Suppressor macrophage (primary cell): ENCODE measurements at regions not wholly inside any gene's neighbourhood (a gene's known extent, or its start where the extent isn't known, plus 50 kb on each side); places are given as distances from the start of the nearest gene placed in this dataset.

Source experiments
- DNase-seq, 4 experiments: peaks; one replicate each; pipeline ENCODE4 v3.0.0-alpha.2; 2020 to 2022

DNA sequence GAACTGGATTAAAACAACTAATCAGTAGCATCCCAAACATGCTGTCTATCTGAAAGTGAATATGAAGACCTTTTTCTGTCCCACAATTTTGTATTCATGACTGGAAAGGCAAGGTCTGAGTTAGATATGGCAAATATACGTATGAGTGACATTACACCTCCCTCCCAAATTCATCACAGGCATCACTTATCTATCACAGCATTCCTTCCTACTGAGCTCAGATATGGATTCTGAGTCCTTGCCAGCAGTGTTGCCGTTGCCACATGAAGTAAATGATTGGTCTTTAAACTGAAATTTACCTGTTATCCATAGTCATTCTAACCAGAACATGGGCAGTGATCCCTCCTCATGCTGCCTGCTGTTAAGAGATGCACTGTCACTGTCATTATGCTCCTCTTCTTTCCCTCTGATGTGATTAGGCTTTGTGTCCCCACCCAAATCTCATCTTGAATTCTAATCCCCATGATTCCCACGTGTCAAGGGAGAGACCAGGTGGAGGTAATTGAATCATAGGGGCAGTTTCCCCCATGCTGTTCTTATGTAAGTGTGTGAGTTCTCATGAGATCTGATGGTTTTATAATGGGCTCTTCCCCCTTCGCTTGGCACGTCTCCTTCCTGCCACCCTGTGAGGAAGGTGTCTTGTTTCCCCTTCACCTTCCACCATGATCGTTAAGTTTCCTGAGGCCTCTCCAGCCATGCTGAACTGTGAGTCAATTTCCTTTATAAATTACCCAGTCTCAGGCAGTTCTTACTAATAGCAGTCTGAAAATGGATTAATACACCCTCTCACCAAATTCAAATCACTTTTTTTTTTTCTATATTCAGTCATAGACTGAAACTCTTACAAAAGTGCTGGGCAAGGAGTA lies 288.4 kb downstream of the NUAK1 start:
- DNase-seq, result no peak

DNA sequence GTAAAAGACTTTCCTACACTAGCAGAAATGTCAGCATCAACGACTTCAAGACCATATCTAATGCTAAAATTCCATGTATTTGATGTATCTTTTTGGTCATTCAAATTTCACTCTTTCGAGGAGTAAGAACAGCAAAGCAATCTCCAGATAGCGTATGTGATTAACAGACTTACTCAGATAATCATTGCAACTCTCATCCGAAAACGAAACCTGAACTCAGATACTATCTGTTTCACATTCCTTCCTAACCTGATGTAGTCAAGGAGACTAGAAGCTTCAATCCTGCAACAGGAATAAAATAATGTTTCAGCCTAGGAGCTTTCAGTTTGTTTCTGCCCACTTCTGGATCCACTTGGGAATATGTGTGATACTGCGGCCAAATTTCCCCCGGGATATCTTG lies 286.3 kb downstream of the NUAK1 start:
- no peak for DNase-seq

DNA sequence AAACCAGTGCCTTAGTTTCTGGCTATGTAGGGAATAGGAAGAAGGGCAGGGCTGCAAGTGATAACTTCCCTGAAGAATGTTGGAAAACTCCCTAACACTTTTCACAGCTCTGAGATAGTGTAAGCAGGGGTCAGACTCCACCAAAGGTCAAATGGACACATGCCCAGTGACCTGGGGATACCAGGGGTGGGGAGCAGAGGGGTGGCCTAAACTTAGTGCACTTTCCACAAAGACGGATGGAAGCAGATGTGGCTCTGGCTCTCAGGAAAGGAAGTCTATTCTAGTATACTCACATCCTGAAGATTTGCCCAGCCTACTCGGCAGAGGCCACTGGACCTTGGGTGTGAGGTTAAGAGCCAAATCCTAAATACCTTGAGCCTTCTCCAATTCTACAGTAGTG lies 285.8 kb downstream of the NUAK1 start:
- no peak for DNase-seq

DNA sequence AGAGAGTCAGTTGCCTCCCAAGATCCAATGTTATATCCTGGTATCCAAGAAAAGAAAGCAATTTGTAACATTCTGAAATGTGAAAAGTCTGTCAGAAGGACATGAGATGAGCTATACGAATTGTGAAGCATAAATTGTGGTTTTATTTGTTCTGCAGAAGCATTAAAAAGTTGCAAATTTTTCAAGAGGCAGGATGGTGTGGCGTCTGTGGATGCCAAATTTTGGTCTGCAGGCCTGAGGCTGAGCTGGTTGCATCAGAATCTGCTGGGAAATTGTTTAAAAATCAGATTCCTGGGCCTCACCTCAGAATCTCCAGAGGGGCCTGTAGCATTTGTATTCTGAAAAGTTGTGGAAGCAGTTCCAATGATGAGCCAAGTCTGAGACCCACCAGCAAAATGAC lies 284.7 kb downstream of the NUAK1 start:
- DNase-seq, result no peak

DNA sequence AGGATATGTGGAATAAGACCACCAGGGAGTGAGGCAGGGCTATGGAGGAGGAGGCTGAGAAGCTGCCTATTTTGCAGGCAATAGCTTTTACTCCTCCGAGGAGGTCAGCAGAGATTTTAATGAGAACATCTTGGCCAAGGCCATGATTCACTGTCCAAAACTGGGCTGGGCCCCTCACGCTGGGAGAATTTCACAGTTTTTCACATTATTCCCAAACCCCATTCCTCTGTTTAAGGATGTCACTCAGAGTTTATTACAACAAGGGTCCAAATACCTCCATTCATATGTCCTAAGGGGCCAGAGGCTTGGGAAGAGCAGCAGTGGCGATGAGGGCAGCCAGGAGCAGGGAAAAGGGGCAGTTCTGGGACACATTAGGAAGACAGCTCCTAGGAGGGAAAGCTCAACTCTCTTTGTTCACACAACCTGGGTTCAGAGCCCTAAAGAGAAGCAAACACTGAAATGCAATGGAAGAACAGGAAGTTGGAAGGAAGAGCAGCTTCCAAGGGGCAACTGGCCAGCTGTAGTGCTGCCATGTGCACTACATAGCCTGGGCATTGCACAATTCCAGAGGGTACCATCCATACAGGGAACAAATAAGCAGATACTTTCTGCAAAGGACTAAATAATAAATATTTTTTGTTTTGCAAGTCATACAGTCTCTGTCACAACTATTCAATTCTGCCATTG lies 283.2 kb downstream of the NUAK1 start:
- DNase-seq, result peak in 2 of 4 experiments; percentile 13 to 31

DNA sequence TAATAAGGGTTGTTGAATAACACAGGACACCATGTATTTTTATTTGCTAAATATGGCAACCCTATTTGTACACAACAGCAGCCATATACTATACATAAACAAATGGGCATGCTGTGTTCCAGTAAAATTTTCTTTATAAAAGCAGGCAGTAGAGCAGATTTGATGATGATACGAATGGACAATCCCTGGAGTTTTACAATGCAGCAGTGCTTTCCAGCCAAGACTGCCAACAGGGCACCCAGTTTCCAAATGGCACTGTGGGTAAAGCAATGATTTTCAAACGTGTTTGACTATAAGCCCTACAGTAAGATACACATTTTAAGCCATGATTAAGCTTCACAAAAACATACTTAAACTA lies 282.7 kb downstream of the NUAK1 start:
- no peak for DNase-seq

- peak; percentile 8 to 47 (median 26) for DNase-seq
Observed at GRCh38 chr12:105858981-105859710, 279.6 kb downstream of the NUAK1 start.

- no peak for DNase-seq
Observed at GRCh38 chr12:105860561-105861207, 278.1 kb downstream of the NUAK1 start.

DNA sequence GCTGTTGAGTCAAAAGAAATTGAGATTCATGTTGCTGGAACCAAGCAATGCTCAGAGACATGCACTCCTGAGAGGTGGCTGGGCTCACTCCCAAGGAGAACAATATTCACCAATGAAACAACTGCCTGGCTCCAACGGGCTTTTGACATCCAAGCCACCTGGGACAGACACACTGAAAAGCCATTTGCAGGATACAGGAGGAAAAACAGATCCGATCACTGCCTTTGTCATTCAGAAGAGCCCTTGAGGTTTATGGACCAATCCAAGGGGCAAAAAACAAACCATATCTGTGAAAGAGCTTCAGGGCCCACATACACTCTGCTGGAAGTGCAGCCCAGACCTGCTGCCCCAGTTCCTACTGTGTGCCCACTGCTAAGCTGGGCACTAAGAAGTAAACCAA lies 277.5 kb downstream of the NUAK1 start:
- no peak for DNase-seq

- no peak for DNase-seq
Observed at GRCh38 chr12:105862163-105862821, 276.5 kb downstream of the NUAK1 start.

- DNase-seq, result no peak
Observed at GRCh38 chr12:105864316-105864715, 274.4 kb downstream of the NUAK1 start.

- no peak for DNase-seq
Observed at GRCh38 chr12:105864901-105865300, 273.9 kb downstream of the NUAK1 start.

DNA sequence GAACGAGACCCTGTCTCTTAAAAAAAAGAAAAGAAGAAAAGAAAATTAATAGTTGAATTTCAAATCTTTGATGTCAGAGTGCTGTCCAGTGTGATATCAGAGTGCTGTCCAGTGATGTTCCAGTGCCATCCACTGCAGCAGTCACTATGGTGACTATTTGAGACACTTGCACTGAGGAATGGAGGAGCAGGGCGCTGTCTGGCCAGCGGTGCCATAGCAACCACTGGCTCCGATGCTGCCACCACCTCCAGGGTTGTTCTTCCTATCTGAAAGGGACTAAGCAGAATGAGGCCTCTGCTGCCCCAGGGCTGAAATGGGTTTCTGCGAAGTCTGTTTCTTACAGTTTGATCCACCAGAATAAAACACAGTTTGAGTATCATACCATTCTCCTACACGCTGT lies 272.9 kb downstream of the NUAK1 start:
- DNase-seq, result no peak

DNA sequence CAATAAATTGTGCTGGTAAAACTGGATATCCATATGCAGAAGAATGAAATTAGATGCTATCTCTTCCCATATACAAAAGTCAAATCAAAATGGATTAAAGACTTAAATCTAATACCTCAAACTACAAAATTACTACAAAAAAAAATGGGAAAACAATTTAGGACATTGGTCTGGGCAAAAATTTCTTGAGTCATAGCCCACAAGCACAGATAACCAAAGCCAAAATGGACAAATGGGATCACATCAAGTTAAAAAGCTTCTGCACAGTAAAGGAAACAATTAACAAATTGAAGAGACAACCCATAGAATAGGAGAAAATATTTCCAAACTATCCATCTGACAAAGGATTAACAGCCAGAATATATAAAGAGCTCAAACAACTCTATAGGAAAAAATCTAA lies 264.6 kb downstream of the NUAK1 start:
- no peak for DNase-seq

GRCh38 chr12:105876396-105876927 lies 262.3 kb downstream of the NUAK1 start:
- DNase-seq, result peak; percentile 19 to 57 (median 40)

DNA sequence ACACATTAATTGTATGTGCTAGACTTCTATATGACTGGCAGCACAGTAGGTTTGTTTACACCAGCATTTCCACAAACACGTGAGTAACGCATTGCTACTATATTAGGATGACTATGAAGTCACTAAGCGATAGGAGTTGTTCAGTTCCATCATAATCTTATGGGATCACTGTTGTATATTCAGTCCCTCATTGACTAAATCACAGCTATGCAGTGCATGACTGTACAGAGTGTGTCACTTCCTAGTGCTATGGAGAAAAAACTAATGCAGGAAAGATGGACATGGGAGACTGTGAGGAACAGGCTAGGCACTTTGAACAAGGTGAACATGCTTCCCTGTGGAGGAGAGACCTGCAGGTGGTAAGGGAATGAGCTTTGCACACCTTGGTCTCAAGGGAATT lies 259.8 kb downstream of the NUAK1 start:
- DNase-seq, result no peak

GRCh38 chr12:105880824-105881388 lies 257.8 kb downstream of the NUAK1 start:
- DNase-seq, result no peak

- DNase-seq, result no peak
Observed at GRCh38 chr12:105882404-105882803, 256.4 kb downstream of the NUAK1 start.

- no peak for DNase-seq
Observed at GRCh38 chr12:105887131-105887530, 251.6 kb downstream of the NUAK1 start.

GRCh38 chr12:105888696-105889095 lies 250.1 kb downstream of the NUAK1 start:
- DNase-seq, result no peak

DNA sequence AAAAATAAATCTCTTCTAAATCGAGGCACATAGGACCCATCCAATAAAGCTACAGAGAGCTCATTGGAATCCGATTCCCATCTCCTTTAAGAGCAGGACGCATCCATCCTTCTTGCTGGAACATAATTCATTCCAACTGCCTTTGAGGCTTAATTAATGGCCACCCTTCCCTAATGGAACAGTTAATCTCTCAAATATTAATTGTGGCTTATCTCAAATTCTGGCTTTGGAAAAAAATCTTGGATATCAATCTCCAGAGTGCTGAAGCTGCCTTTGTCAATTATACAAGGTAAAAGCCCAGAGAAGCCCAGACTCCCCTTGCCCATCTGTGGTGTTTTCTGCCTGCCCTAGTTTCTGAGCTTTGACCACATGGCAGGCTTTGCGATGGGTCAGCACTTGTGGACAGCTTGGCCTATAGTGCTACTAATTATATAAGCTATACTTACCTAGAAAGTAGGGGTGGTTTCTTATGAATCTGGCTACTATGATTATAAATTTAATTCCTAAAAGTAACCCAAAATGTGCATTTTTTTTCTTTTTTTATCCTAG lies 246.3 kb downstream of the NUAK1 start:
- DNase-seq, result no peak
